Trophoblast cell (in vitro differentiated cells and primary cell): ENCODE measurements at regions not wholly inside any gene's neighbourhood (a gene's known extent, or its start where the extent isn't known, plus 50 kb on each side); places are given as distances from the start of the nearest gene placed in this dataset.

Experiments
- DNase-seq, 2 donors: peaks; one replicate each; pipeline ENCODE4 v3.0.0-alpha.2; 2016
- H2AFZ ChIP-seq: 2 replicates; pipeline ENCODE4 v1.6.1; 2013; ENCODE audit warnings: low read length, moderate library complexity, mild to moderate bottlenecking; ENCODE audit not compliant: insufficient read depth, poor library complexity
- H2AK5ac ChIP-seq: 2 replicates; pipeline ENCODE4 v1.6.1; 2013; ENCODE audit warnings: mild to moderate bottlenecking, low read length
- H2BK120ac ChIP-seq: 2 replicates; pipeline ENCODE4 v1.6.1; 2013; ENCODE audit warnings: low read length, mild to moderate bottlenecking, moderate library complexity; ENCODE audit not compliant: insufficient read depth, poor library complexity
- H2BK12ac ChIP-seq: 2 replicates; pipeline ENCODE4 v1.6.1; 2013; ENCODE audit warnings: mild to moderate bottlenecking, low read length, moderate library complexity
- H2BK5ac ChIP-seq: 2 replicates; pipeline ENCODE4 v1.6.1; 2013; ENCODE audit warnings: low read length, low read depth, moderate library complexity, mild to moderate bottlenecking; ENCODE audit not compliant: poor library complexity
- H3K14ac ChIP-seq: 2 replicates; pipeline ENCODE4 v1.6.1; 2013; ENCODE audit warnings: mild to moderate bottlenecking, low read length
- H3K18ac ChIP-seq: 2 replicates; pipeline ENCODE4 v1.6.1; 2013; ENCODE audit warnings: mild to moderate bottlenecking, low read length
- H3K23ac ChIP-seq: 2 replicates; pipeline ENCODE4 v1.6.1; 2013; ENCODE audit warnings: low read length
- H3K27ac ChIP-seq: 2 replicates; pipeline ENCODE4 v1.5.1; 2013; ENCODE audit warnings: low read depth, mild to moderate bottlenecking, inconsistent platforms, low read length, moderate library complexity
- H3K27me3 ChIP-seq: 2 replicates; pipeline ENCODE4 v1.6.1; 2013; ENCODE audit warnings: inconsistent platforms, mild to moderate bottlenecking, low read length, moderate library complexity; ENCODE audit not compliant: insufficient read depth
- H3K36me3 ChIP-seq, 2 experiments: 1 replicate in 1 of 2; 2 replicates in 1 of 2; pipeline ENCODE4 v1.6.1; 2013; ENCODE audit warnings: low read length in 2 of 2, mild to moderate bottlenecking in 2 of 2, moderate library complexity in 1 of 2; ENCODE audit not compliant: insufficient read depth in 2 of 2, control insufficient read depth in 1 of 2
- H3K4ac ChIP-seq: 2 replicates; pipeline ENCODE4 v1.6.1; 2013; ENCODE audit warnings: low read depth, mild to moderate bottlenecking, low read length, moderate library complexity
- H3K4me1 ChIP-seq, 2 experiments: 1 replicate in 1 of 2; 2 replicates in 1 of 2; pipeline ENCODE4 v1.6.1; 2013; ENCODE audit warnings: low read length in 2 of 2, mild to moderate bottlenecking in 2 of 2, moderate library complexity in 1 of 2; ENCODE audit not compliant: insufficient read depth in 2 of 2, control insufficient read depth in 1 of 2
- H3K4me2 ChIP-seq: 2 replicates; pipeline ENCODE4 v1.6.1; 2013; ENCODE audit warnings: inconsistent platforms, mild to moderate bottlenecking, low read length, moderate library complexity
- H3K4me3 ChIP-seq: 2 replicates; pipeline ENCODE4 v1.5.1; 2013; ENCODE audit warnings: mild to moderate bottlenecking, low read depth, low read length, inconsistent platforms
- H3K79me1 ChIP-seq: one replicate; pipeline ENCODE4 v1.6.1; 2013; ENCODE audit warnings: low read length
- H3K79me2 ChIP-seq: 2 replicates; pipeline ENCODE4 v1.6.1; 2013; ENCODE audit warnings: low read length, mild to moderate bottlenecking; ENCODE audit not compliant: control insufficient read depth, insufficient read depth, poor library complexity
- H3K9ac ChIP-seq: 2 replicates; pipeline ENCODE4 v1.6.1; 2013; ENCODE audit warnings: mild to moderate bottlenecking, low read length
- H3K9me3 ChIP-seq: 2 replicates; pipeline ENCODE4 v1.6.1; 2013; ENCODE audit warnings: low read depth, mild to moderate bottlenecking, control low read depth, inconsistent platforms, low read length; ENCODE audit not compliant: insufficient read depth
- H4K12ac ChIP-seq: 2 replicates; pipeline ENCODE4 v1.6.1; 2013; ENCODE audit warnings: low read depth, mild to moderate bottlenecking, low read length, moderate library complexity
- H4K8ac ChIP-seq: 2 replicates; pipeline ENCODE4 v1.6.1; 2013; ENCODE audit warnings: low read depth, mild to moderate bottlenecking, low read length, moderate library complexity
- H4K91ac ChIP-seq: one replicate; pipeline ENCODE4 v1.6.1; 2013; ENCODE audit warnings: low read depth, mild to moderate bottlenecking, low read length, moderate library complexity
- WGBS: extraction: QIAGEN DNeasy Blood & Tissue Kit; methylation state at CpG from one replicate; pipeline ENCODE4 v1.1.7; 2013; ENCODE audit warnings: missing lambda C conversion rate; ENCODE audit not compliant: insufficient read length, insufficient coverage; ENCODE audit errors: extremely low coverage; 5-methylcytosine and 5-hydroxymethylcytosine counted together

GRCh38 chr11:15769203-15769602 is 587.1 kb downstream of the SOX6 start:
- H3K4me3 ChIP-seq = no peak overlapping the region
- no peak overlapping the region for H3K4ac ChIP-seq
- H2AK5ac ChIP-seq = no peak overlapping the region
- no peak overlapping the region for H3K9ac ChIP-seq
- no peak overlapping the region for H2BK120ac ChIP-seq
- peak; percentile 22 to 71 for DNase-seq
- H3K36me3 ChIP-seq = peaks cover 0 to 2% of the 10 kb centered on the region in 2 experiments
- H3K27me3 ChIP-seq = no peaks in the 10 kb centered on the region
- no peak overlapping the region for H3K23ac ChIP-seq
- no peak overlapping the region for H3K18ac ChIP-seq
- peak overlapping the region; percentile 82 for H2BK12ac ChIP-seq
- no peaks in the 10 kb centered on the region for H3K9me3 ChIP-seq
- no peak overlapping the region for H2AFZ ChIP-seq
- H4K91ac ChIP-seq = peak overlapping the region; percentile 26
- WGBS = no CpG with 5 or more reads among the region's 3 CpGs
- H3K4me1 ChIP-seq = peaks cover 5 to 15% of the 10 kb centered on the region in 2 experiments
- no peak overlapping the region for H4K8ac ChIP-seq
- peak overlapping the region; percentile 32 for H3K4me2 ChIP-seq
- H4K12ac ChIP-seq = no peak overlapping the region
- no peak overlapping the region for H3K14ac ChIP-seq
- H3K79me1 ChIP-seq = peaks cover 3% of the 10 kb centered on the region
- H3K27ac ChIP-seq = no peak overlapping the region
- H2BK5ac ChIP-seq = no peak overlapping the region
- no peaks in the 10 kb centered on the region for H3K79me2 ChIP-seq

GRCh38 chr11:15770798-15771414 is 585.4 kb downstream of the SOX6 start:
- H3K4me3 ChIP-seq = no peak overlapping the region
- H3K18ac ChIP-seq = no peak overlapping the region
- no peak overlapping the region for H2AK5ac ChIP-seq
- no peak overlapping the region for H2BK12ac ChIP-seq
- H3K27ac ChIP-seq = no peak overlapping the region
- no CpG with 5 or more reads among the region's 1 CpG for WGBS
- no peak overlapping the region for H4K8ac ChIP-seq
- H3K23ac ChIP-seq = no peak overlapping the region
- H3K27me3 ChIP-seq = no peaks in the 10 kb centered on the region
- H3K79me2 ChIP-seq = no peaks in the 10 kb centered on the region
- no peak overlapping the region for H4K12ac ChIP-seq
- H2BK120ac ChIP-seq = no peak overlapping the region
- H4K91ac ChIP-seq = peak overlapping the region; percentile 23
- peaks cover 3% of the 10 kb centered on the region for H3K79me1 ChIP-seq
- H3K9me3 ChIP-seq = no peaks in the 10 kb centered on the region
- DNase-seq = peak; percentile 23 to 33
- H3K4me2 ChIP-seq = no peak overlapping the region
- H3K4me1 ChIP-seq = peaks cover 7 to 12% of the 10 kb centered on the region in 2 experiments
- H2AFZ ChIP-seq = no peak overlapping the region
- no peak overlapping the region for H2BK5ac ChIP-seq
- H3K36me3 ChIP-seq = peaks cover 0 to 2% of the 10 kb centered on the region in 2 experiments
- no peak overlapping the region for H3K14ac ChIP-seq
- no peak overlapping the region for H3K4ac ChIP-seq
- H3K9ac ChIP-seq = no peak overlapping the region

- no peak overlapping the region for H3K4ac ChIP-seq
- H2BK120ac ChIP-seq = no peak overlapping the region
- no peak overlapping the region for H4K12ac ChIP-seq
- no peak overlapping the region for H2BK12ac ChIP-seq
- H3K27ac ChIP-seq = no peak overlapping the region
- H3K18ac ChIP-seq = no peak overlapping the region
- no peaks in the 10 kb centered on the region for H3K9me3 ChIP-seq
- H3K14ac ChIP-seq = no peak overlapping the region
- no peaks in the 10 kb centered on the region for H3K79me2 ChIP-seq
- H3K9ac ChIP-seq = no peak overlapping the region
- H3K27me3 ChIP-seq = no peaks in the 10 kb centered on the region
- H3K79me1 ChIP-seq = peaks cover 3% of the 10 kb centered on the region
- no CpG with 5 or more reads among the region's 3 CpGs for WGBS
- no peak overlapping the region for H3K4me3 ChIP-seq
- H3K4me2 ChIP-seq = no peak overlapping the region
- peaks cover 0 to 2% of the 10 kb centered on the region in 2 experiments for H3K36me3 ChIP-seq
- H4K8ac ChIP-seq = no peak overlapping the region
- H3K23ac ChIP-seq = no peak overlapping the region
- H4K91ac ChIP-seq = no peak overlapping the region
- no peak overlapping the region for H2AFZ ChIP-seq
- H2BK5ac ChIP-seq = no peak overlapping the region
- H2AK5ac ChIP-seq = no peak overlapping the region
- H3K4me1 ChIP-seq = peaks cover 7 to 12% of the 10 kb centered on the region in 2 experiments
- DNase-seq = no peak
Observed at GRCh38 chr11:15772547-15772946, 583.8 kb downstream of the SOX6 start.

GRCh38 chr11:15772981-15773380 is 583.4 kb downstream of the SOX6 start:
- H4K8ac ChIP-seq = no peak overlapping the region
- H3K4me3 ChIP-seq = no peak overlapping the region
- H3K9ac ChIP-seq = no peak overlapping the region
- H3K4me2 ChIP-seq = no peak overlapping the region
- H3K79me2 ChIP-seq = no peaks in the 10 kb centered on the region
- H2AK5ac ChIP-seq = no peak overlapping the region
- no peak overlapping the region for H3K14ac ChIP-seq
- no peak overlapping the region for H2BK5ac ChIP-seq
- H3K23ac ChIP-seq = no peak overlapping the region
- no peak overlapping the region for H4K12ac ChIP-seq
- peaks cover 0 to 2% of the 10 kb centered on the region in 2 experiments for H3K36me3 ChIP-seq
- H3K9me3 ChIP-seq = no peaks in the 10 kb centered on the region
- H3K79me1 ChIP-seq = peaks cover 3% of the 10 kb centered on the region
- H3K4ac ChIP-seq = no peak overlapping the region
- no peak overlapping the region for H2BK120ac ChIP-seq
- H2AFZ ChIP-seq = no peak overlapping the region
- H4K91ac ChIP-seq = no peak overlapping the region
- no peak overlapping the region for H3K27ac ChIP-seq
- H3K4me1 ChIP-seq = peaks cover 7 to 11% of the 10 kb centered on the region in 2 experiments
- DNase-seq = no peak
- H3K18ac ChIP-seq = no peak overlapping the region
- H3K27me3 ChIP-seq = no peaks in the 10 kb centered on the region
- H2BK12ac ChIP-seq = no peak overlapping the region
